CD14-positive monocyte (primary cell): ENCODE measurements at regions not wholly inside any gene's neighbourhood (a gene's known extent, or its start where the extent isn't known, plus 50 kb on each side); places are given as distances from the start of the nearest gene placed in this dataset.

Experiments
- DNase-seq, 3 donors: peaks; one replicate each; pipeline ENCODE4 v3.0.0-alpha.2; 2011 to 2022
- H2AFZ ChIP-seq: 2 replicates; pipeline ENCODE4 v1.6.0; 2012; ENCODE audit warnings: mild to moderate bottlenecking, low read depth, low read length, inconsistent platforms; ENCODE audit not compliant: insufficient read depth, poor library complexity, severe bottlenecking
- H3K27ac ChIP-seq, 2 donors: 1 replicate in 1 of 2; 2 replicates in 1 of 2; pipeline ENCODE4 v1.5.1; 2012 to 2013; ENCODE audit warnings: low read length in 2 of 2, control low read depth in 1 of 2, inconsistent platforms in 1 of 2, low read depth in 1 of 2, mild to moderate bottlenecking in 1 of 2
- H3K27me3 ChIP-seq, 2 donors: one replicate each; pipeline versions ENCODE4 v1.6.0 to v1.6.1; 2011 to 2013; ENCODE audit warnings: low read length in 2 of 2; ENCODE audit not compliant: control insufficient read depth in 2 of 2, insufficient read depth in 2 of 2
- H3K36me3 ChIP-seq, 2 donors: replicated peaks in 1 of 2; 1 replicate in 1 of 2; 2 replicates in 1 of 2; pipeline versions ENCODE4 v1.5.1 to v1.6.1; 2012 to 2013; ENCODE audit warnings: low read length in 2 of 2, control low read depth in 1 of 2, inconsistent platforms in 1 of 2, mild to moderate bottlenecking in 1 of 2; ENCODE audit not compliant: insufficient read depth in 2 of 2, control insufficient read depth in 1 of 2
- H3K4me1 ChIP-seq, 2 donors: 1 replicate in 1 of 2; 2 replicates in 1 of 2; pipeline versions ENCODE4 v1.5.1 to v1.6.1; 2012 to 2013; ENCODE audit warnings: low read length in 2 of 2, control low read depth in 1 of 2, inconsistent platforms in 1 of 2, mild to moderate bottlenecking in 1 of 2, moderate library complexity in 1 of 2; ENCODE audit not compliant: insufficient read depth in 2 of 2, control insufficient read depth in 1 of 2
- H3K4me2 ChIP-seq: replicated peaks from 2 replicates; pipeline ENCODE3; 2012; ENCODE audit warnings: low read length, moderate library complexity, mild to moderate bottlenecking; ENCODE audit not compliant: poor library complexity, severe bottlenecking; ENCODE audit errors: extremely low read depth
- H3K4me3 ChIP-seq, 3 experiments: fragments of 200-600 bp in 1 of 3; sonication (generic) in 1 of 3; replicated peaks in 1 of 3; 1 replicate in 2 of 3; 2 replicates in 1 of 3; pipeline ENCODE4 v1.5.1; 2011 to 2013; ENCODE audit warnings: low read length in 3 of 3, mild to moderate bottlenecking in 3 of 3, control low read depth in 2 of 3, low read depth in 2 of 3, inconsistent platforms in 1 of 3, moderate library complexity in 1 of 3
- H3K79me2 ChIP-seq: 2 replicates; pipeline ENCODE4 v1.6.0; 2012; ENCODE audit warnings: mild to moderate bottlenecking, control low read depth, inconsistent platforms, low read length, moderate library complexity; ENCODE audit not compliant: insufficient read depth
- H3K9ac ChIP-seq: 2 replicates; pipeline ENCODE4 v1.6.0; 2017; ENCODE audit warnings: low read length, mild to moderate bottlenecking; ENCODE audit not compliant: insufficient read depth, poor library complexity, severe bottlenecking
- H3K9me3 ChIP-seq, 2 donors: replicated peaks in 1 of 2; 1 replicate in 1 of 2; 2 replicates in 1 of 2; pipeline versions ENCODE4 v1.5.1 to v1.6.1; 2012 to 2013; ENCODE audit warnings: low read length in 2 of 2, control low read depth in 1 of 2; ENCODE audit not compliant: control insufficient read depth in 1 of 2, insufficient read depth in 1 of 2
- H4K20me1 ChIP-seq: 2 replicates; pipeline ENCODE4 v1.6.0; 2012; ENCODE audit warnings: mild to moderate bottlenecking, low read length, control low read depth, moderate library complexity; ENCODE audit not compliant: insufficient read depth
- H3K27ac Mint-ChIP-seq, 7 donors: one replicate each; pipeline ENCODE4 v1.8.0; 2020; ENCODE audit warnings: mild to moderate bottlenecking in 7 of 7, mixed read lengths in 7 of 7, moderate library complexity in 6 of 7, inconsistent platforms in 2 of 7
- H3K27me3 Mint-ChIP-seq, 3 donors: one replicate each; pipeline ENCODE4 v1.8.0; 2021 to 2022; ENCODE audit warnings: low read depth in 3 of 3, mild to moderate bottlenecking in 3 of 3, mixed read lengths in 3 of 3, moderate library complexity in 3 of 3, inconsistent platforms in 1 of 3
- H3K36me3 Mint-ChIP-seq, 2 donors: one replicate each; pipeline ENCODE4 v1.8.0; 2020; ENCODE audit warnings: mixed read lengths in 2 of 2, inconsistent platforms in 1 of 2, mild to moderate bottlenecking in 1 of 2
- H3K4me1 Mint-ChIP-seq: one replicate; pipeline ENCODE4 v1.8.0; 2020; ENCODE audit warnings: mild to moderate bottlenecking, mixed read lengths
- H3K4me3 Mint-ChIP-seq, 2 donors: one replicate each; pipeline ENCODE4 v1.8.0; 2020; ENCODE audit warnings: mild to moderate bottlenecking in 2 of 2, mixed read lengths in 2 of 2, moderate library complexity in 1 of 2
- H3K9me3 Mint-ChIP-seq, 7 donors: one replicate each; pipeline ENCODE4 v1.8.0; 2020 to 2022; ENCODE audit warnings: mixed read lengths in 7 of 7, mild to moderate bottlenecking in 6 of 7, moderate library complexity in 6 of 7, inconsistent platforms in 2 of 7
- WGBS: methylation state at CpG from one replicate; pipeline ENCODE4 v1.1.5; 2013; ENCODE audit warnings: missing lambda C conversion rate; ENCODE audit not compliant: insufficient coverage; 5-methylcytosine and 5-hydroxymethylcytosine counted together
- intact Hi-C, 2 donors: fragments of 100-400 bp; cut with micrococcal nuclease; formaldehyde crosslinking; loops; one replicate each; pipeline versions ENCODE4 v1.15.0 to v1.15.1; 2023
- TF ChIP-seq, protein P1 (sequence below): fragments of 200-600 bp; IDR thresholded peaks from one replicate; pipeline ENCODE4 v1.8.0; 2022; ENCODE audit warnings: antibody characterized with exemption, mild to moderate bottlenecking

- Mint-ChIP-seq H3K27ac (no peak overlapping the region), H3K9me3 (peaks cover 0 to 2% (median 0%) of the 10 kb centered on the region in 7 donors), H3K4me1 (no peaks in the 10 kb centered on the region), H3K27me3 (peaks cover 0 to 2% (median 0%) of the 10 kb centered on the region in 3 donors), H3K4me3 (no peak overlapping the region), H3K36me3 (no peaks in the 10 kb centered on the region)
- Histone ChIP-seq H3K27me3 (no peaks in the 10 kb centered on the region), H2AFZ (no peak overlapping the region), H3K4me2 (no peak overlapping the region), H3K4me3 (no peak overlapping the region), H3K36me3 (no peaks in the 10 kb centered on the region), H3K9ac (no peak overlapping the region), H3K4me1 (no peaks in the 10 kb centered on the region), H3K9me3 (no peaks in the 10 kb centered on the region), H3K79me2 (no peaks in the 10 kb centered on the region), H3K27ac (no peak overlapping the region), H4K20me1 (no peaks in the 10 kb centered on the region)
- no peak for DNase-seq
- intact Hi-C loops, result no loop called here
- WGBS, result no CpG with 5 or more reads among the region's 2 CpGs
- TF ChIP-seq, protein P1, sequence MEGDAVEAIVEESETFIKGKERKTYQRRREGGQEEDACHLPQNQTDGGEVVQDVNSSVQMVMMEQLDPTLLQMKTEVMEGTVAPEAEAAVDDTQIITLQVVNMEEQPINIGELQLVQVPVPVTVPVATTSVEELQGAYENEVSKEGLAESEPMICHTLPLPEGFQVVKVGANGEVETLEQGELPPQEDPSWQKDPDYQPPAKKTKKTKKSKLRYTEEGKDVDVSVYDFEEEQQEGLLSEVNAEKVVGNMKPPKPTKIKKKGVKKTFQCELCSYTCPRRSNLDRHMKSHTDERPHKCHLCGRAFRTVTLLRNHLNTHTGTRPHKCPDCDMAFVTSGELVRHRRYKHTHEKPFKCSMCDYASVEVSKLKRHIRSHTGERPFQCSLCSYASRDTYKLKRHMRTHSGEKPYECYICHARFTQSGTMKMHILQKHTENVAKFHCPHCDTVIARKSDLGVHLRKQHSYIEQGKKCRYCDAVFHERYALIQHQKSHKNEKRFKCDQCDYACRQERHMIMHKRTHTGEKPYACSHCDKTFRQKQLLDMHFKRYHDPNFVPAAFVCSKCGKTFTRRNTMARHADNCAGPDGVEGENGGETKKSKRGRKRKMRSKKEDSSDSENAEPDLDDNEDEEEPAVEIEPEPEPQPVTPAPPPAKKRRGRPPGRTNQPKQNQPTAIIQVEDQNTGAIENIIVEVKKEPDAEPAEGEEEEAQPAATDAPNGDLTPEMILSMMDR, result no peak
Measured at GRCh38 chr3:83868909-83869567, 1089.8 kb upstream of the CADM2 start.

- Histone ChIP-seq H3K9ac (no peak overlapping the region), H3K27ac (no peak overlapping the region), H3K4me3 (no peak overlapping the region), H2AFZ (no peak overlapping the region), H3K4me2 (no peak overlapping the region), H3K9me3 (peaks cover 0 to 3% of the 10 kb centered on the region in 2 donors), H3K4me1 (no peaks in the 10 kb centered on the region), H3K79me2 (no peaks in the 10 kb centered on the region), H4K20me1 (no peaks in the 10 kb centered on the region), H3K36me3 (no peaks in the 10 kb centered on the region), H3K27me3 (no peaks in the 10 kb centered on the region)
- Mint-ChIP-seq H3K36me3 (no peaks in the 10 kb centered on the region), H3K27me3 (peaks cover 0 to 2% (median 0%) of the 10 kb centered on the region in 3 donors), H3K27ac (no peak overlapping the region), H3K9me3 (peaks cover 0 to 4% (median 2%) of the 10 kb centered on the region in 7 donors), H3K4me1 (no peaks in the 10 kb centered on the region), H3K4me3 (no peak overlapping the region)
- intact Hi-C loops, result no loop called here
- no peak for DNase-seq
- no CpG with 5 or more reads among the region's 2 CpGs for WGBS
- TF ChIP-seq, protein P1, result no peak
Measured at GRCh38 chr3:83873550-83873949, 1085.2 kb upstream of the CADM2 start.
